ENCODE measurements at regions not wholly inside any gene's neighbourhood (a gene's known extent, or its start where the extent isn't known, plus 50 kb on each side); places are given as distances from the start of the nearest gene placed in this dataset.

GRCh38 chr18:30746224-30746623 lies 296.3 kb downstream of the DSC3 start:
- no peak for TF ChIP-seq CTCF (conservative IDR thresholded peaks at IDR 0.05; ENCODE audit: low read depth, low read length)
- TF ChIP-seq EZH2 (IDR thresholded peaks at IDR 0.05; ENCODE audit: borderline replicate concordance, low read depth, low read length, poor library complexity, severe bottlenecking): no peak

Data from A673 (cell line).